Trophoblast cell (in vitro differentiated cells and primary cell): ENCODE measurements at regions not wholly inside any gene's neighbourhood (a gene's known extent, or its start where the extent isn't known, plus 50 kb on each side); places are given as distances from the start of the nearest gene placed in this dataset.
A peak's percentile ranks its signal among the peaks of the same experiment; 100 is the strongest.

ENCODE experiments used
- DNase-seq, 2 donors: peaks; one replicate each; pipeline ENCODE4 v3.0.0-alpha.2; 2016
- H2AFZ ChIP-seq: 2 replicates; pipeline ENCODE4 v1.6.1; 2013; ENCODE audit warnings: low read length, moderate library complexity, mild to moderate bottlenecking; ENCODE audit not compliant: insufficient read depth, poor library complexity
- H2AK5ac ChIP-seq: 2 replicates; pipeline ENCODE4 v1.6.1; 2013; ENCODE audit warnings: mild to moderate bottlenecking, low read length
- H2BK120ac ChIP-seq: 2 replicates; pipeline ENCODE4 v1.6.1; 2013; ENCODE audit warnings: low read length, mild to moderate bottlenecking, moderate library complexity; ENCODE audit not compliant: insufficient read depth, poor library complexity
- H2BK12ac ChIP-seq: 2 replicates; pipeline ENCODE4 v1.6.1; 2013; ENCODE audit warnings: mild to moderate bottlenecking, low read length, moderate library complexity
- H2BK5ac ChIP-seq: 2 replicates; pipeline ENCODE4 v1.6.1; 2013; ENCODE audit warnings: low read length, low read depth, moderate library complexity, mild to moderate bottlenecking; ENCODE audit not compliant: poor library complexity
- H3K14ac ChIP-seq: 2 replicates; pipeline ENCODE4 v1.6.1; 2013; ENCODE audit warnings: mild to moderate bottlenecking, low read length
- H3K18ac ChIP-seq: 2 replicates; pipeline ENCODE4 v1.6.1; 2013; ENCODE audit warnings: mild to moderate bottlenecking, low read length
- H3K23ac ChIP-seq: 2 replicates; pipeline ENCODE4 v1.6.1; 2013; ENCODE audit warnings: low read length
- H3K27ac ChIP-seq: 2 replicates; pipeline ENCODE4 v1.5.1; 2013; ENCODE audit warnings: low read depth, mild to moderate bottlenecking, inconsistent platforms, low read length, moderate library complexity
- H3K27me3 ChIP-seq: 2 replicates; pipeline ENCODE4 v1.6.1; 2013; ENCODE audit warnings: inconsistent platforms, mild to moderate bottlenecking, low read length, moderate library complexity; ENCODE audit not compliant: insufficient read depth
- H3K36me3 ChIP-seq, 2 experiments: 1 replicate in 1 of 2; 2 replicates in 1 of 2; pipeline ENCODE4 v1.6.1; 2013; ENCODE audit warnings: low read length in 2 of 2, mild to moderate bottlenecking in 2 of 2, moderate library complexity in 1 of 2; ENCODE audit not compliant: insufficient read depth in 2 of 2, control insufficient read depth in 1 of 2
- H3K4ac ChIP-seq: 2 replicates; pipeline ENCODE4 v1.6.1; 2013; ENCODE audit warnings: low read depth, mild to moderate bottlenecking, low read length, moderate library complexity
- H3K4me1 ChIP-seq, 2 experiments: 1 replicate in 1 of 2; 2 replicates in 1 of 2; pipeline ENCODE4 v1.6.1; 2013; ENCODE audit warnings: low read length in 2 of 2, mild to moderate bottlenecking in 2 of 2, moderate library complexity in 1 of 2; ENCODE audit not compliant: insufficient read depth in 2 of 2, control insufficient read depth in 1 of 2
- H3K4me2 ChIP-seq: 2 replicates; pipeline ENCODE4 v1.6.1; 2013; ENCODE audit warnings: inconsistent platforms, mild to moderate bottlenecking, low read length, moderate library complexity
- H3K4me3 ChIP-seq: 2 replicates; pipeline ENCODE4 v1.5.1; 2013; ENCODE audit warnings: mild to moderate bottlenecking, low read depth, low read length, inconsistent platforms
- H3K79me1 ChIP-seq: one replicate; pipeline ENCODE4 v1.6.1; 2013; ENCODE audit warnings: low read length
- H3K79me2 ChIP-seq: 2 replicates; pipeline ENCODE4 v1.6.1; 2013; ENCODE audit warnings: low read length, mild to moderate bottlenecking; ENCODE audit not compliant: control insufficient read depth, insufficient read depth, poor library complexity
- H3K9ac ChIP-seq: 2 replicates; pipeline ENCODE4 v1.6.1; 2013; ENCODE audit warnings: mild to moderate bottlenecking, low read length
- H3K9me3 ChIP-seq: 2 replicates; pipeline ENCODE4 v1.6.1; 2013; ENCODE audit warnings: low read depth, mild to moderate bottlenecking, control low read depth, inconsistent platforms, low read length; ENCODE audit not compliant: insufficient read depth
- H4K12ac ChIP-seq: 2 replicates; pipeline ENCODE4 v1.6.1; 2013; ENCODE audit warnings: low read depth, mild to moderate bottlenecking, low read length, moderate library complexity
- H4K8ac ChIP-seq: 2 replicates; pipeline ENCODE4 v1.6.1; 2013; ENCODE audit warnings: low read depth, mild to moderate bottlenecking, low read length, moderate library complexity
- H4K91ac ChIP-seq: one replicate; pipeline ENCODE4 v1.6.1; 2013; ENCODE audit warnings: low read depth, mild to moderate bottlenecking, low read length, moderate library complexity
- WGBS: extraction: QIAGEN DNeasy Blood & Tissue Kit; methylation state at CpG from one replicate; pipeline ENCODE4 v1.1.7; 2013; ENCODE audit warnings: missing lambda C conversion rate; ENCODE audit not compliant: insufficient read length, insufficient coverage; ENCODE audit errors: extremely low coverage; 5-methylcytosine and 5-hydroxymethylcytosine counted together

DNA sequence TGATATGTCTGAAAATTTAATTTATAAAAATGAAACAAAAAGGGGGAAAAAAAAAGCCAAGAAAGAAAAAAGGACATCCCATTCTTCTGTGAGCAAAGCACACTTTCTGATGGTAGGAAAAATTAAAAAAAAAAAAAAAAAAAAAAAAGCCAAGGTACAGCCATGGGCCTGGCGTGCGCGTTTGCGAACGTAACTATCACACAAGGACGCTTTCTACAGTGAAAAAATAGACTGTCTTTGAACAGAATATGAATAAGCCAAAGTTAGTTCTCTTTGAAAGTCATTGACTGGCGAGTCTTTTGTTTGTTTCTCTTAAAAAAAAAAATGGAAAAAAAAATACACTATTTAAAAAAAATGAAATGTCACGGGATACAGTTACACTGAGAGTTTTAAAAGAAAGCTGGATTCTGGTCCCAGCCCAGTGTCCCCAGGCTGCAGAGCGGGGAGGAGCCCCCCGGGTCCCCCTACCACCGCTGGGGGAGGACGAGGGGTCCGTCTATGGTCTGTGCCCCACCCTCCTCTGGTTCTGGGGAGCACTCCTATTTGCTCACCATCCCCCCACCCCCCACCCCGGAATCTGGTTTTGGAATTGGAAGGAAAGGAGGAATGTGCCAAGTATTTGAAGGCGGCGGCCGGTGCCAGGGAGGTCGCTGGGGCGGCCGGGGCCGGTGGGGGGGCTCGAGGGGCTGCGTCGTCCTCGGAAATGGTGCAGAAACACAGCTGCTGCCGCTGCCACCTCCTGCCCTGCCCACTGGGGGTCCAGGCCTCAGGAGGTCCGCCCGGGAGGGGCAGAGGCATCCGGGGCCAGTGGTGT lies 134.5 kb downstream of the PTPRS start:
- Histone ChIP-seq H4K91ac (no peak overlapping the region), H3K9ac (no peak overlapping the region), H2AK5ac (no peak overlapping the region), H3K4me1 (no peaks in the 10 kb centered on the region), H3K9me3 (no peaks in the 10 kb centered on the region), H2AFZ (no peak overlapping the region), H3K27me3 (no peaks in the 10 kb centered on the region), H2BK5ac (no peak overlapping the region), H4K12ac (no peak overlapping the region), H3K79me1 (no peaks in the 10 kb centered on the region), H3K4me3 (no peak overlapping the region), H3K36me3 (peaks cover 15 to 20% of the 10 kb centered on the region in 2 experiments), H3K27ac (no peak overlapping the region), H4K8ac (no peak overlapping the region), H3K4ac (no peak overlapping the region), H3K14ac (no peak overlapping the region), H3K79me2 (no peaks in the 10 kb centered on the region), H3K4me2 (no peak overlapping the region), H3K18ac (no peak overlapping the region), H2BK12ac (no peak overlapping the region), H3K23ac (no peak overlapping the region), H2BK120ac (no peak overlapping the region)
- no CpG with 5 or more reads among the region's 29 CpGs for WGBS
- DNase-seq: no peak

DNA sequence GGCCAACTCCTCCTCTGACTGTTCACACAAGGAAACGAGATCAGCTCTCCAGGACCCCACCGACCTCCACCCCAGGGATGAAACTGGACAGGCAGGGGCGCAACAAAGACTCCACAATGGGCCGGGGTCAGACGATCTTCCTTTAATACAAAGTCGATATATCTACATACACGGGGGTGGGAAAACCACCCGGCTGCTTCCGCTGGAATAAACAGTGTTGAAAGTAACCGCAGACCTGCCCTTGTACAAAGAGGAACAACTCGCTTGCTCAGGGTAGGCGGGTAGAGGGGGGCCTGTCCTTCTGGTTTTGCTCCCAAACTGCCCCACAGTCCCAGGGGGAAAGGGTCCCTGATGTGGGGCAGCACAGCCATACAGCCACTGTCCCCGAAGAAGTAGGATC lies 135.2 kb downstream of the PTPRS start:
- Histone ChIP-seq H3K79me2 (no peaks in the 10 kb centered on the region), H3K27me3 (no peaks in the 10 kb centered on the region), H3K4ac (no peak overlapping the region), H3K4me1 (no peaks in the 10 kb centered on the region), H2BK12ac (no peak overlapping the region), H3K36me3 (peaks cover 7 to 12% of the 10 kb centered on the region in 2 experiments), H2BK5ac (no peak overlapping the region), H3K9ac (no peak overlapping the region), H3K9me3 (no peaks in the 10 kb centered on the region), H4K12ac (no peak overlapping the region), H3K27ac (no peak overlapping the region), H2AK5ac (no peak overlapping the region), H3K23ac (no peak overlapping the region), H3K14ac (no peak overlapping the region), H4K8ac (no peak overlapping the region), H3K4me3 (no peak overlapping the region), H2AFZ (no peak overlapping the region), H2BK120ac (no peak overlapping the region), H3K4me2 (no peak overlapping the region), H3K79me1 (no peaks in the 10 kb centered on the region), H4K91ac (no peak overlapping the region), H3K18ac (no peak overlapping the region)
- WGBS: no CpG with 5 or more reads among the region's 13 CpGs
- DNase-seq: no peak

DNA sequence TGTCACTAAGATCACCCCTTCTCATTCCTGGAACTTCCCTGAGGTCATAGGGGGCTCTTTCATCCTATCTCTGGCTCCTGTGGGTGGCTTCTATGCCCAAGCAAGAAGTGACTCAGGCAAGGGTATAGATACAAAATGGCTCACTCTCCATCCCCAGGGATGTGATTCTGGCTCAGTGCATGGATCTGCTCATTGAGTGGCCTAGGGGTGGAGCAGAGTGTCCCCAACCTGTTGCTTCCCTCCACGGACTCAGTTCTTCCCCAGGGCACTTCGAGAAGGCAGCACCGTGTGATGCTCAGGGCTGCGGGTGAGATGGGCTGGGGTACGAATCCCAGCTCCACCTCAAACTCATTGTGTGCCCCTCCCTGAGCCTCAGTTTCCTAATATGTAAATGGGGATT lies 136.4 kb downstream of the PTPRS start:
- Histone ChIP-seq H2AFZ (no peak overlapping the region), H3K4me2 (no peak overlapping the region), H3K4me3 (no peak overlapping the region), H3K9ac (peak overlapping the region; percentile 22), H2BK120ac (no peak overlapping the region), H3K4ac (no peak overlapping the region), H2BK12ac (no peak overlapping the region), H3K23ac (no peak overlapping the region), H3K79me1 (no peaks in the 10 kb centered on the region), H3K18ac (no peak overlapping the region), H2BK5ac (no peak overlapping the region), H4K12ac (no peak overlapping the region), H3K27ac (no peak overlapping the region), H3K79me2 (no peaks in the 10 kb centered on the region), H4K91ac (no peak overlapping the region), H3K4me1 (no peaks in the 10 kb centered on the region), H3K36me3 (peaks cover 6 to 11% of the 10 kb centered on the region in 2 experiments), H3K9me3 (no peaks in the 10 kb centered on the region), H4K8ac (no peak overlapping the region), H3K27me3 (no peaks in the 10 kb centered on the region), H3K14ac (no peak overlapping the region), H2AK5ac (no peak overlapping the region)
- no peak for DNase-seq
- WGBS: no CpG with 5 or more reads among the region's 5 CpGs
